OCI-LY7 (cell line): ENCODE measurements at regions not wholly inside any gene's neighbourhood (a gene's known extent, or its start where the extent isn't known, plus 50 kb on each side); places are given as distances from the start of the nearest gene placed in this dataset.

ENCODE experiments used
- BruUV-seq: library from RNA; stranded (reverse); fragments of 400-500 nt; replicated peaks from 2 replicates; lab custom pipeline; 2021; lab: Mats Ljungman, UMichigan
- CTCF ChIA-PET: fragments of 300-600 bp; sonication (Branson Sonifier 250); formaldehyde crosslinking; loops from one replicate; lab custom pipeline; 2022; ENCODE audit warnings: antibody characterized with exemption; ENCODE audit not compliant: unreplicated experiment; lab: Charles Lee
- POLR2A ChIA-PET: fragments of 300-600 bp; sonication (Branson Sonifier 250); formaldehyde crosslinking; loops from one replicate; lab custom pipeline; 2022; ENCODE audit warnings: antibody characterized with exemption; lab: Charles Lee
- DNase-seq: peaks from one replicate; pipeline ENCODE4 v3.0.0-alpha.2; 2015; ENCODE audit warnings: low spot score
- H2AFZ ChIP-seq: fragments of 200-600 bp; sonication (generic), shearing (Covaris generic); 2 replicates; pipeline ENCODE4 v1.6.1; 2014; ENCODE audit warnings: mild to moderate bottlenecking, antibody characterized with exemption, low read length, moderate library complexity
- H3K27ac ChIP-seq: fragments of 200-600 bp; sonication (generic); 2 replicates; pipeline ENCODE4 v1.5.1; 2014; ENCODE audit warnings: mixed run types, low read depth, mild to moderate bottlenecking, moderate library complexity, low read length, inconsistent platforms; ENCODE audit not compliant: poor library complexity, severe bottlenecking
- H3K36me3 ChIP-seq: fragments of 200-600 bp; sonication (generic); 2 replicates; pipeline ENCODE4 v1.6.1; 2014; ENCODE audit warnings: mild to moderate bottlenecking, antibody characterized with exemption, low read length, moderate library complexity, mixed read lengths; ENCODE audit not compliant: insufficient read depth
- H3K4me1 ChIP-seq: fragments of 200-600 bp; sonication (generic); 2 replicates; pipeline ENCODE4 v1.5.1; 2014; ENCODE audit warnings: mild to moderate bottlenecking, low read length; ENCODE audit not compliant: insufficient read depth, poor library complexity, severe bottlenecking
- H3K4me2 ChIP-seq: fragments of 200-600 bp; sonication (generic); 2 replicates; pipeline ENCODE4 v1.6.1; 2014; ENCODE audit warnings: mild to moderate bottlenecking, low read length
- H3K4me3 ChIP-seq: fragments of 200-600 bp; sonication (generic); 2 replicates; pipeline ENCODE4 v1.5.1; 2014; ENCODE audit warnings: mild to moderate bottlenecking, low read depth, low read length; ENCODE audit not compliant: poor library complexity, severe bottlenecking
- H3K79me2 ChIP-seq: fragments of 200-600 bp; sonication (generic); 2 replicates; pipeline ENCODE4 v1.6.1; 2016; ENCODE audit warnings: low read depth, mild to moderate bottlenecking, low read length, moderate library complexity, mixed read lengths; ENCODE audit not compliant: insufficient read depth
- H3K9me2 ChIP-seq: fragments of 200-600 bp; sonication (generic); 2 replicates; pipeline ENCODE4 v1.6.1; 2016; ENCODE audit warnings: mild to moderate bottlenecking, low read length, mixed read lengths; ENCODE audit not compliant: insufficient read depth
- H3K9me3 ChIP-seq: fragments of 200-600 bp; sonication (generic); 2 replicates; pipeline ENCODE4 v1.6.1; 2014; ENCODE audit warnings: mild to moderate bottlenecking, mixed run types, low read length, mixed read lengths
- H4K20me1 ChIP-seq: fragments of 200-600 bp; sonication (generic); 2 replicates; pipeline ENCODE4 v1.6.1; 2014; ENCODE audit warnings: mild to moderate bottlenecking, antibody characterized with exemption, low read length, moderate library complexity, mixed read lengths; ENCODE audit not compliant: insufficient read depth
- EZH2phosphoT487 ChIP-seq: fragments of 200-600 bp; sonication (generic); IDR thresholded peaks from 2 replicates; pipeline ENCODE4 v1.6.1; 2018; ENCODE audit warnings: low read depth, borderline replicate concordance, mild to moderate bottlenecking, mixed run types, antibody characterized with exemption, low read length, moderate library complexity, mixed read lengths
- intact Hi-C: fragments of 100-400 bp; cut with micrococcal nuclease; formaldehyde crosslinking; loops from one replicate; pipeline ENCODE4 v1.10.0; 2022; ENCODE audit not compliant: unreplicated experiment
- TF ChIP-seq, protein P1 (sequence below): fragments of 200-600 bp; sonication (generic); conservative IDR thresholded peaks from 2 replicates; pipeline ENCODE4 v1.5.1; 2014; ENCODE audit warnings: mild to moderate bottlenecking, antibody characterized with exemption, low read length, moderate library complexity, mixed read lengths

- Histone ChIP-seq H3K4me1 (no peaks in the 10 kb centered on the region), H3K79me2 (no peaks in the 10 kb centered on the region), H3K36me3 (no peaks in the 10 kb centered on the region), H3K9me3 (no peaks in the 10 kb centered on the region), H3K4me2 (no peak overlapping the region), H4K20me1 (no peaks in the 10 kb centered on the region), H3K9me2 (no peaks in the 10 kb centered on the region), H3K4me3 (no peak overlapping the region), H3K27ac (no peak overlapping the region), H2AFZ (no peak overlapping the region)
- ChIA-PET CTCF (no interaction called here), POLR2A (no interaction called here)
- intact Hi-C loops, result no loop called here
- DNase-seq, result no peak
- TF ChIP-seq, protein P1, sequence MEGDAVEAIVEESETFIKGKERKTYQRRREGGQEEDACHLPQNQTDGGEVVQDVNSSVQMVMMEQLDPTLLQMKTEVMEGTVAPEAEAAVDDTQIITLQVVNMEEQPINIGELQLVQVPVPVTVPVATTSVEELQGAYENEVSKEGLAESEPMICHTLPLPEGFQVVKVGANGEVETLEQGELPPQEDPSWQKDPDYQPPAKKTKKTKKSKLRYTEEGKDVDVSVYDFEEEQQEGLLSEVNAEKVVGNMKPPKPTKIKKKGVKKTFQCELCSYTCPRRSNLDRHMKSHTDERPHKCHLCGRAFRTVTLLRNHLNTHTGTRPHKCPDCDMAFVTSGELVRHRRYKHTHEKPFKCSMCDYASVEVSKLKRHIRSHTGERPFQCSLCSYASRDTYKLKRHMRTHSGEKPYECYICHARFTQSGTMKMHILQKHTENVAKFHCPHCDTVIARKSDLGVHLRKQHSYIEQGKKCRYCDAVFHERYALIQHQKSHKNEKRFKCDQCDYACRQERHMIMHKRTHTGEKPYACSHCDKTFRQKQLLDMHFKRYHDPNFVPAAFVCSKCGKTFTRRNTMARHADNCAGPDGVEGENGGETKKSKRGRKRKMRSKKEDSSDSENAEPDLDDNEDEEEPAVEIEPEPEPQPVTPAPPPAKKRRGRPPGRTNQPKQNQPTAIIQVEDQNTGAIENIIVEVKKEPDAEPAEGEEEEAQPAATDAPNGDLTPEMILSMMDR, result no peak
- no peak for TF ChIP-seq EZH2phosphoT487
- BruUV-seq, result no TSS peak
Measured at GRCh38 chr7:53087274-53087673, 51.8 kb downstream of the POM121L12 start.

DNA sequence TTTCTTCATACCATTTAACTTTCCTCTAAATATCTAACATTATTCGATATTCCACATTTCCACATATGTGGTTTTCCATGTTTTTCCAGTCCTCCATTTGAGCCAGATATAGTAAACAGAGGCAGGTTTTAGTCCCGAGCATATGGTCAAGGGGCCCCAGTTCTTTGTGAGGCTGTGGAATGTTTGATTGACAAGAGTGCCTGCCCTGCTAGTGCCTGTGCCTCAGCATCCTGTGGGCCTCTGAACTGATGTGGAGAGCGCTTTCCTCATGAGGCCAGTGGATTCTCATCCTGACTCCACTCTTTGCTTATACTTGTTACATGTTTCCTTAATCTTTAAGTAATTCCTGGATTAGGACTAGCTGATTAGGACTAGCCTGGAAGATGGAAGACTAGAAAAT lies 58.8 kb downstream of the POM121L12 start:
- H3K4me1 ChIP-seq, result no peaks in the 10 kb centered on the region
- no peaks in the 10 kb centered on the region for H4K20me1 ChIP-seq
- no peak overlapping the region for H3K4me3 ChIP-seq
- intact Hi-C loops, result no loop called here
- H3K36me3 ChIP-seq, result no peaks in the 10 kb centered on the region
- POLR2A ChIA-PET, result no interaction called here
- CTCF ChIA-PET, result no interaction called here
- H2AFZ ChIP-seq, result no peak overlapping the region
- no peaks in the 10 kb centered on the region for H3K79me2 ChIP-seq
- no peak overlapping the region for H3K4me2 ChIP-seq
- H3K9me3 ChIP-seq, result no peaks in the 10 kb centered on the region
- no TSS peak for BruUV-seq
- H3K27ac ChIP-seq, result no peak overlapping the region
- DNase-seq, result no peak
- no peaks in the 10 kb centered on the region for H3K9me2 ChIP-seq
- no peak for TF ChIP-seq EZH2phosphoT487
- TF ChIP-seq, protein P1, result no peak

GRCh38 chr7:53094827-53095226 lies 59.4 kb downstream of the POM121L12 start:
- no peak for DNase-seq
- no peaks in the 10 kb centered on the region for H3K4me1 ChIP-seq
- no peaks in the 10 kb centered on the region for H3K79me2 ChIP-seq
- H2AFZ ChIP-seq, result no peak overlapping the region
- no peaks in the 10 kb centered on the region for H3K9me3 ChIP-seq
- TF ChIP-seq EZH2phosphoT487, result no peak
- TF ChIP-seq, protein P1, result no peak
- H3K9me2 ChIP-seq, result no peaks in the 10 kb centered on the region
- POLR2A ChIA-PET, result no interaction called here
- BruUV-seq, result no TSS peak
- intact Hi-C loops, result no loop called here
- H3K36me3 ChIP-seq, result no peaks in the 10 kb centered on the region
- no peak overlapping the region for H3K4me2 ChIP-seq
- H4K20me1 ChIP-seq, result no peaks in the 10 kb centered on the region
- H3K27ac ChIP-seq, result no peak overlapping the region
- H3K4me3 ChIP-seq, result no peak overlapping the region
- CTCF ChIA-PET, result no interaction called here
